ENCODE measurements at regions not wholly inside any gene's neighbourhood (a gene's known extent, or its start where the extent isn't known, plus 50 kb on each side); places are given as distances from the start of the nearest gene placed in this dataset.

GRCh38 chr4:10734697-10735096 lies 50.1 kb upstream of the CLNK start:
- POLR2A ChIA-PET (ENCODE audit: partially characterized antibody): no interaction called here
- H2BK12ac ChIP-seq (ENCODE audit: low read depth, low read length): no peak overlapping the region
- H3K18ac ChIP-seq (ENCODE audit: extremely low read depth, low read length): no peak overlapping the region
- H2AK5ac ChIP-seq (ENCODE audit: low read depth, low read length): no peak overlapping the region
- no peaks in the 10 kb centered on the region for H4K20me1 ChIP-seq (replicated peaks in 1 of 2; ENCODE audit: control insufficient read depth in 1 of 2, insufficient read depth in 2 of 2, low read length in 2 of 2)
- no peaks in the 10 kb centered on the region for H3K27me3 ChIP-seq (replicated peaks in 1 of 4; ENCODE audit: control insufficient read depth in 3 of 4, extremely low read depth in 1 of 4, insufficient read depth in 3 of 4, low read length in 3 of 4)
- H3K4me3 ChIP-seq (ENCODE audit: extremely low read depth in 1 of 4, insufficient read depth in 2 of 4, low read depth in 3 of 4, low read length in 4 of 4): no peak overlapping the region
- DNase-seq (ENCODE audit: low read depth in 1 of 2, low spot score in 2 of 2) (no peak), FAIRE-seq (no peak)
- H3K14ac ChIP-seq (ENCODE audit: insufficient read length): no peak overlapping the region
- no peak overlapping the region for H3K9ac ChIP-seq (replicated peaks in 1 of 4; ENCODE audit: extremely low read depth in 1 of 4, low read depth in 3 of 4, low read length in 3 of 4)
- H3K4ac ChIP-seq (replicated peaks; ENCODE audit: insufficient read length, low read depth, low read length): no peak overlapping the region
- H3K27ac ChIP-seq (ENCODE audit: low read depth, low read length): no peak overlapping the region
- no peak overlapping the region for H2BK15ac ChIP-seq (ENCODE audit: low read length)
- H3K4me2 ChIP-seq (ENCODE audit: insufficient read depth in 1 of 2, low read depth in 2 of 2, low read length in 2 of 2): no peak overlapping the region
- CTCF ChIA-PET (ENCODE audit: partially characterized antibody): interaction anchor here (1.5 kb wide), 1 partner anchor 230 kb away, joined by 3 read pairs; no protein-coding TSS in a partner anchor
- H3K79me1 ChIP-seq (ENCODE audit: low read depth, low read length): no peaks in the 10 kb centered on the region
- H3K23me2 ChIP-seq (ENCODE audit: low read depth, low read length): no peaks in the 10 kb centered on the region
- no peak overlapping the region for H4K91ac ChIP-seq (replicated peaks; ENCODE audit: insufficient read length, low read length)
- no peaks in the 10 kb centered on the region for H3K36me3 ChIP-seq (ENCODE audit: control insufficient read depth in 2 of 4, insufficient read depth in 4 of 4, low read length in 3 of 4)
- 91% methylated on average over 5 of the region's 5 CpGs; no CpG with 5 or more reads in 1 of the 2 experiments for WGBS, 2 experiments (ENCODE audit: extremely low coverage in 1 of 2, insufficient coverage in 1 of 2, insufficient read length in 1 of 2, insufficient replicate concordance in 2 of 2, low coverage in 1 of 2, low lambda C conversion rate in 2 of 2, missing lambda C conversion rate in 1 of 2)
- no peaks in the 10 kb centered on the region for H3K79me2 ChIP-seq (ENCODE audit: control insufficient read depth in 1 of 2, insufficient read depth in 2 of 2, low read length in 2 of 2)
- H2BK20ac ChIP-seq (ENCODE audit: low read length): no peak overlapping the region
- no peak overlapping the region for H2BK5ac ChIP-seq (ENCODE audit: low read depth, low read length)
- H3K56ac ChIP-seq (replicated peaks; ENCODE audit: insufficient read length, low read depth, low read length): no peak overlapping the region
- no peaks in the 10 kb centered on the region for H3K9me3 ChIP-seq (ENCODE audit: insufficient read depth in 2 of 2, low read depth in 1 of 2, low read length in 1 of 2)
- peaks cover 0 to 4% (median 2%) of the 10 kb centered on the region in 4 experiments; a peak in 2 of 7 replicates for H3K4me1 ChIP-seq (replicated peaks in 1 of 4; ENCODE audit: control insufficient read depth in 3 of 4, insufficient read depth in 4 of 4, low read length in 3 of 4)
- H2BK120ac ChIP-seq (replicated peaks; ENCODE audit: low read depth, low read length): no peak overlapping the region
- no peak overlapping the region for H4K8ac ChIP-seq (ENCODE audit: extremely low read depth, insufficient read depth, low read length)
- H3K23ac ChIP-seq (ENCODE audit: insufficient read length): no peak overlapping the region
- H4K5ac ChIP-seq (ENCODE audit: insufficient read length, low read depth, low read length): no peak overlapping the region
- H2AFZ ChIP-seq (ENCODE audit: low read length): no peak overlapping the region
- TF ChIP-seq TAF1 (IDR thresholded peaks at IDR 0.05; ENCODE audit: low read depth, low read length) (no peak), CEBPB (IDR thresholded peaks at IDR 0.05; ENCODE audit: low read depth, low read length) (no peak), ATF3 (IDR thresholded peaks at IDR 0.05; ENCODE audit: insufficient read depth, low read depth, low read length) (no peak), KDM1A (IDR thresholded peaks at IDR 0.05; ENCODE audit: borderline replicate concordance, low read length) (no peak), SIRT6 (IDR thresholded peaks at IDR 0.05; ENCODE audit: low read length) (no peak), KDM5A (IDR thresholded peaks at IDR 0.05; ENCODE audit: low read length) (no peak), HDAC2 (IDR thresholded peaks at IDR 0.05; ENCODE audit: borderline replicate concordance in 1 of 2, low read depth in 2 of 2, low read length in 2 of 2) (no peak), ZNF274 (IDR thresholded peaks at IDR 0.05; ENCODE audit: borderline replicate concordance, extremely low read depth, low read length) (no peak), RAD21 (IDR thresholded peaks at IDR 0.05 in 1 of 2, conservative IDR thresholded peaks at IDR 0.05 in 1 of 2; ENCODE audit: low read depth in 2 of 2, low read length in 2 of 2) (no peak), RXRA (IDR thresholded peaks at IDR 0.05; ENCODE audit: insufficient read depth, low read depth, low read length) (no peak), CBX5 (IDR thresholded peaks at IDR 0.05; ENCODE audit: low read depth, low read length) (no peak), CHD2 (IDR thresholded peaks at IDR 0.05; ENCODE audit: low read length) (no peak), NRF1 (IDR thresholded peaks at IDR 0.05; ENCODE audit: low read depth, low read length) (no peak), CBX8 (IDR thresholded peaks at IDR 0.05; ENCODE audit: borderline replicate concordance, low read depth, low read length) (no peak)

Data from H1 (cell line).